ENCODE measurements at regions not wholly inside any gene's neighbourhood (a gene's known extent, or its start where the extent isn't known, plus 50 kb on each side); places are given as distances from the start of the nearest gene placed in this dataset.

DNA sequence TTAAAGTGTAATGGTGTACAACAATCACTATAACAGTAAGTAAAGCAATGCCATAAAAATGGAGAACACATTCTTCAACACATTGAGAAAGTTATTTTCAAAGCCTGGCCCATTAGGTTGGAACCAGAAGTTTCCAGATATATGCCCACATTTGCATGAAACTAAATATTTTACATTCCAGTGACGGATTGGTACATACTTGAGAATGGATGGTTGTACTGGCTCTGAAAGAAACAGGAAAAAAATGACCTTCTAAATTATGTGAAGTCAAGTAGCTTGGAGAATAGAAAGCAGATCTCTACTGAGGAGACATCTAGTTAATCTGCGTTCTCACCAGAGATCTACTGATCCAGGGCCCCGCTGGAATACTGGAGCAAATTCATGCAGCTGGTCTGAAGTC lies 1037.0 kb downstream of the NR2F1-AS1 start:
- TF ChIP-seq, protein P1, sequence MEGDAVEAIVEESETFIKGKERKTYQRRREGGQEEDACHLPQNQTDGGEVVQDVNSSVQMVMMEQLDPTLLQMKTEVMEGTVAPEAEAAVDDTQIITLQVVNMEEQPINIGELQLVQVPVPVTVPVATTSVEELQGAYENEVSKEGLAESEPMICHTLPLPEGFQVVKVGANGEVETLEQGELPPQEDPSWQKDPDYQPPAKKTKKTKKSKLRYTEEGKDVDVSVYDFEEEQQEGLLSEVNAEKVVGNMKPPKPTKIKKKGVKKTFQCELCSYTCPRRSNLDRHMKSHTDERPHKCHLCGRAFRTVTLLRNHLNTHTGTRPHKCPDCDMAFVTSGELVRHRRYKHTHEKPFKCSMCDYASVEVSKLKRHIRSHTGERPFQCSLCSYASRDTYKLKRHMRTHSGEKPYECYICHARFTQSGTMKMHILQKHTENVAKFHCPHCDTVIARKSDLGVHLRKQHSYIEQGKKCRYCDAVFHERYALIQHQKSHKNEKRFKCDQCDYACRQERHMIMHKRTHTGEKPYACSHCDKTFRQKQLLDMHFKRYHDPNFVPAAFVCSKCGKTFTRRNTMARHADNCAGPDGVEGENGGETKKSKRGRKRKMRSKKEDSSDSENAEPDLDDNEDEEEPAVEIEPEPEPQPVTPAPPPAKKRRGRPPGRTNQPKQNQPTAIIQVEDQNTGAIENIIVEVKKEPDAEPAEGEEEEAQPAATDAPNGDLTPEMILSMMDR (IDR thresholded peaks at IDR 0.05): no peak
- no peak for TF ChIP-seq POLR2A (IDR thresholded peaks at IDR 0.05)
